NCI-H187 treated with DMSO at 0.1 percent for 48 hours (cell line): ENCODE measurements at regions not wholly inside any gene's neighbourhood (a gene's known extent, or its start where the extent isn't known, plus 50 kb on each side); places are given as distances from the start of the nearest gene placed in this dataset.

Experiments
- DNase-seq: peaks from one replicate; lab custom pipeline; 2025; lab: John Stamatoyannopoulos, UW

DNA sequence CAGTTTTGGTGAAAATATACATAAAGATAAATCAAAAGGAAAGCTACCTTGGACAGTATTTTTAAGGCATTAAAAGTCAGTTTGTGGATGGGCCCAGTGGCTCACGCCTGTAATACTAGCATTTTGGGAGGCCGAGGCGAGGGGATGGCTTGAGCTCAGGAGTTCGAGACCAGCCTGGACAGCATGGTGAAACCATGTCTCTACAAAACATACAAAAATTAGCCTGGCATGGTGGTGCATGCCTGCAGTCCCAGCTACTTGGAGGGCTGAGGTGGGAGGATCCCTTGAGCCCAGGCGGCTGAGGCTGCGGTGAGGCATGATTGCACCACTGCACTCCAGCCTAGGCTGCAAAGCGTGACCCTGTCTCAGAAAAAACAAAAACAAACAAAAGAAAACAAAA lies 1253.8 kb downstream of the MRPL39 start:
- DNase-seq: no peak

DNA sequence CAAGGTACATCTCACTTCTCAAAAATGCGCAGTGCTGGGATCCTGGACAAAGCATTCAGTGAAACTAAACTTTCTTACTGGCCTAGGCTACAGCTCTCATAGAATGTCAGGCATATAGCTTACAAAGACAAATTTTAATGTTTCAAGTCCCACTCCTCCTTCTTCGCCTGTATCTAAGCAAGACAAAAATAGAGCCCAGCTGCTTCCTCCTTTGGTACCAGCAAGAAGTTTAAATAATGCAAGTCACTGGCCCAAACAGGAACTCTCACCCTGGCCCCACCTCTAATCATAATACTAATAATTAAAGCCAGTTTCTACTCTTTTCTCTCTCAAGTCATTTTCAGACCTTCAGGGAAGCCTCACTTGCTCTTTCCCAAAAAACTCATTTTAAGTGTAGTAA lies 1267.9 kb downstream of the MRPL39 start:
- DNase-seq: no peak

GRCh38 chr21:24336491-24336890 lies 1270.8 kb downstream of the MRPL39 start:
- DNase-seq: no peak

- DNase-seq: no peak
Observed at GRCh38 chr21:24323536-24323935, 1283.7 kb downstream of the MRPL39 start.

- DNase-seq: no peak
Observed at GRCh38 chr21:24316277-24316922, 1290.9 kb downstream of the MRPL39 start.

DNA sequence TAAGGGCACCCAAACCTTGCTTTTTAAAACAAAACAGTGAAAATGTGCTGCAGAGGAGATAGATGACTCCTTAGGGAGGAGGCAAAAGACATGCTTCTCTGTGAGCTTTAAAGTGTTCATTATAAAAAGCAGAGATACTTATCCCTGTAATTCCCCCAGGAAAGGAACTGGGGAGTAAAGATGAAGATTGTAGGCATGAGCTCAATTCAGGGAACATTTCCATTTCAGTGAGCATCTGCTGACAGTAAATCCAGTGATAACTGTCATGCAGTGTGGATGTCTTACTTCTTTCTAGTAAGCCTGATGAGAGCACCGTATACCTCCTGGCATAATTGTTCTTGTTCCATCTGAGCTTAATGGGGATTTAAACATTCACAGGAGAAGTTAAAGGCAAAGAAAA lies 1296.5 kb downstream of the MRPL39 start:
- DNase-seq: no peak

DNA sequence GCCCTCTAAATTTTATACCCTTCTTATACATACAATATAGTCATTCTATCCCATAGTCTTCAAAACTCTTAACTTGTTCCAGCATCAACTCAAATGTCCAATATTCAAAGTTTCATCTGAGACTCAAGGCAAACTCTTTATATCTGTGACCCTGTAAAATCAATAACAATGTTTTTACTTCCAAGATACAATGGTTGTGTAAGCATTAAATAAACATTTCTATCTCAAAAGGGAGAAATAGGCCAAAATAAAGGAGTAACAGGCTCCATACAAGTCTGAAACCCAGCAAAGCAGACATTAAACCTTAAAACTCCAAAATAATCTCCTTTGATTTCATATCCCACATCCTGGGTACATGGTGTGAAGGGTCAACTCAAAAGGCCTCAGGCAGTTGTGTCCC lies 1299.1 kb downstream of the MRPL39 start:
- no peak for DNase-seq

- no peak for DNase-seq
Observed at GRCh38 chr21:24302400-24302799, 1304.9 kb downstream of the MRPL39 start.

GRCh38 chr21:24298040-24298439 lies 1309.2 kb downstream of the MRPL39 start:
- DNase-seq: no peak

GRCh38 chr21:24294171-24294570 lies 1313.1 kb downstream of the MRPL39 start:
- no peak for DNase-seq

- DNase-seq: no peak
Observed at GRCh38 chr21:24290151-24290833, 1317.0 kb downstream of the MRPL39 start.

- DNase-seq: no peak
Observed at GRCh38 chr21:24289539-24289938, 1317.7 kb downstream of the MRPL39 start.

- DNase-seq: no peak
Observed at GRCh38 chr21:24280596-24280995, 1326.7 kb downstream of the MRPL39 start.

DNA sequence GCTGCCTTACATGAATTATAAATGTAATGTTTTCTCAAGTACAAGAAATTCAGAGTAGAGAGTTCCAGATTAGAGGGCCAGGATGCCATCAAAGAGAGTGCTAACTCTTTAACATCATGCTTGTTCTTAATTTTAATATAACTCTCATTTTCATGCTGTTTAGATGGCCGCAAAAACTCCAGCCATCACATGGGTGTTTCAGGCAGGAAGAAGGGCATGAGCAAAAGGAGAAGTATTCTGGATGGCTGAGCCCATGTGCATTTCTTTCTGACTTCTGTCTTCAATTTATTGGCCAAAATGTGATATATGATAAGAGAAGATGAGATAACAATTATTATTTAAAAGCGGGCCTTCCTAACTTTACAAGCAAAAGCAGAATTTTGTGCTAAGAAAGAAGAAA lies 1328.6 kb downstream of the MRPL39 start:
- no peak for DNase-seq

DNA sequence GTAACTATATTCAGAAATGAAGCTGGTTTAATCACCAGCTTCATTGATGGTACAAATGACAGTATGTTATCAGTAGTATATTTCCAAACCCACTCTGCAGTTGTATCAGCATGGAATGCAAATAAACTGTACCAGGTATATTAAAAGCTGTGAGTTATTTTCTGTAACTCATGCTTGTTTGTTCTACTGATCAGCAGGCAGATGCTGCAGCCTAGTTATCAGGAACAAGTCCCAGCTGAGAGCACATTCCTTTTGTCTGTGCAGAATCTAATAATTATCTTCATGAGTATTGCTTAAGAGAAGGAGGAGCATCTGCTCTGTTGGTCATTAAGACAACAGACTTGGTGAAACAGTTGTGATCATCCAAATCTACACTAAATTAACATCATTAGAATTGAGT lies 1331.1 kb downstream of the MRPL39 start:
- no peak for DNase-seq

DNA sequence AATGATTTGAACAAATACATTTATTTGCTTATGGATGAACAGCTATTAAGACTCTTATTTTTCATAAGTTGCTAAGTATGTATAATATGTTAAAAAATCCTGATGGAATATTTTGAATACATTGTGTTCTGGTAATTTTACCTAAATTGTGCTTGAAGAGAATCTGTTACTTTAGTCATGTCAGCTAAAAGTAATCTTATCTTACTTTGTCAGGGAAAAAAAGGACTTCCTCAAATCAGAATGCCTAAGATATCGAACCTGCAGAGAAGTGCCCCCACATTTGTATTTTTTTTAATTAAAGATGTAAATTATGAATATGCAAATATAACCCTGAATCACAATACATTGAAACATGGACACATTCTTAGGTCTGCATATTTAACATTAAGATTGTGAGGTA lies 1331.7 kb downstream of the MRPL39 start:
- no peak for DNase-seq

DNA sequence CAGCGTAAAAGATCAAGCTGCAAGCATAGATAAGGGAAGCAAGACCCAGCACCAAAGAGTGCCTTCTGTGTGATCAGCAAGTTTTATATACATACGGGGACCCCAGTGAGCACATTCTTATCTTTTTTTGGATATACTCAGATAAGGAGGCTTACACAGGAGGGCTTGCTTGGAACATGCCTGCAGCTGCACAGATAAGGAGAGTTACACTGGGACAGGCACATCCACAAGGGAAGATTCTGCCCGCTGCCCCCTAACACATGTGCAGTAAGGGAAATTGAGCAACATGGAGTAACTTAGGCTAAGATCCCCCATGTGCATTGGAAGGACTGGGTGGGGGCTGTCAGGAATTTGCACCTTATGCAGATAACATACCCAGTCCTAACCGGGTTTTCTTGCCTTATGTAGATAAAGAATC lies 1334.8 kb downstream of the MRPL39 start:
- no peak for DNase-seq

GRCh38 chr21:24265987-24266386 lies 1341.3 kb downstream of the MRPL39 start:
- DNase-seq: no peak

GRCh38 chr21:24260751-24261150 lies 1346.5 kb downstream of the MRPL39 start:
- DNase-seq: no peak

- DNase-seq: no peak
Observed at GRCh38 chr21:24259241-24259640, 1348.0 kb downstream of the MRPL39 start.

GRCh38 chr21:24255591-24255990 lies 1351.7 kb downstream of the MRPL39 start:
- no peak for DNase-seq

GRCh38 chr21:24225431-24225830 lies 1381.8 kb downstream of the MRPL39 start:
- DNase-seq: no peak

GRCh38 chr21:24224422-24224821 lies 1382.9 kb downstream of the MRPL39 start:
- no peak for DNase-seq

- DNase-seq: no peak
Observed at GRCh38 chr21:24223624-24224023, 1383.7 kb downstream of the MRPL39 start.
